PC-3 (cell line): ENCODE measurements at regions not wholly inside any gene's neighbourhood (a gene's known extent, or its start where the extent isn't known, plus 50 kb on each side); places are given as distances from the start of the nearest gene placed in this dataset.

Experiments
- ATAC-seq: fragments of 200-7000 bp; cut with Tn5 transposase; 2 replicates; pipeline ENCODE4 v1.9.1; 2020; ENCODE audit warnings: mild to moderate bottlenecking, moderate library complexity
- BruUV-seq: library from RNA; stranded (reverse); fragments of 400-500 nt; replicated peaks from 2 replicates; lab custom pipeline; 2021; lab: Mats Ljungman, UMichigan
- CTCF ChIA-PET: fragments of 300-600 bp; sonication (Branson Sonifier 250); formaldehyde crosslinking; loops from one replicate; lab custom pipeline; 2022; ENCODE audit warnings: antibody characterized with exemption; lab: Charles Lee
- POLR2A ChIA-PET: fragments of 300-600 bp; sonication (Branson Sonifier 250); formaldehyde crosslinking; loops from one replicate; lab custom pipeline; 2022; ENCODE audit warnings: antibody characterized with exemption; ENCODE audit not compliant: unreplicated experiment; lab: Charles Lee
- DNase-seq: peaks from one replicate; pipeline ENCODE4 v3.0.0-alpha.2; 2015
- H2AFZ ChIP-seq: fragments of 300-600 bp; sonication (generic); 2 replicates; pipeline ENCODE4 v1.6.0; 2016; ENCODE audit warnings: antibody characterized with exemption, low read length
- H3F3A ChIP-seq: fragments of 300-600 bp; sonication (generic); one replicate; pipeline ENCODE4 v1.6.0; 2017; ENCODE audit warnings: antibody characterized with exemption, low read length, control low read depth, mild to moderate bottlenecking; ENCODE audit not compliant: unreplicated experiment
- H3K27ac ChIP-seq: fragments of 300-600 bp; sonication (generic); 2 replicates; pipeline ENCODE4 v1.5.1; 2016; ENCODE audit warnings: mild to moderate bottlenecking, low read length
- H3K27me3 ChIP-seq: fragments of 300-600 bp; sonication (generic); 2 replicates; pipeline ENCODE4 v1.6.1; 2016; ENCODE audit warnings: low read length, mixed read lengths
- H3K36me3 ChIP-seq: fragments of 300-600 bp; sonication (generic); 2 replicates; pipeline ENCODE4 v1.6.1; 2016; ENCODE audit warnings: low read depth, mixed run types, low read length, mixed read lengths
- H3K4me1 ChIP-seq: fragments of 300-600 bp; sonication (generic); 2 replicates; pipeline ENCODE4 v1.5.1; 2016; ENCODE audit warnings: low read length; ENCODE audit not compliant: insufficient read depth
- H3K4me2 ChIP-seq: fragments of 300-600 bp; sonication (generic); 2 replicates; pipeline ENCODE4 v1.6.0; 2016; ENCODE audit warnings: low read length
- H3K4me3 ChIP-seq: fragments of 300-600 bp; sonication (generic); 2 replicates; pipeline ENCODE4 v1.5.1; 2016; ENCODE audit warnings: mild to moderate bottlenecking, low read length, mixed read lengths
- H3K79me2 ChIP-seq: fragments of 300-600 bp; sonication (generic); 2 replicates; pipeline ENCODE4 v1.6.1; 2017; ENCODE audit warnings: low read length, mixed read lengths
- H3K9ac ChIP-seq: fragments of 300-600 bp; sonication (generic); 2 replicates; pipeline ENCODE4 v1.6.0; 2016; ENCODE audit warnings: mild to moderate bottlenecking, low read length
- H3K9me2 ChIP-seq: fragments of 300-600 bp; sonication (generic); replicated peaks from 2 replicates; pipeline ENCODE4 v1.6.1; 2016; ENCODE audit warnings: mixed run types, low read length, mixed read lengths
- H3K9me3 ChIP-seq: fragments of 300-600 bp; sonication (generic); 2 replicates; pipeline ENCODE4 v1.6.1; 2016; ENCODE audit warnings: low read length, mixed read lengths
- H4K20me1 ChIP-seq: fragments of 300-600 bp; sonication (generic); 2 replicates; pipeline ENCODE4 v1.6.1; 2016; ENCODE audit warnings: low read length, mixed read lengths
- EZH2 ChIP-seq: fragments of 300-600 bp; sonication (generic); IDR thresholded peaks from one replicate; pipeline ENCODE4 v1.6.1; 2017; ENCODE audit warnings: antibody characterized with exemption, mild to moderate bottlenecking, low read length; ENCODE audit not compliant: unreplicated experiment
- EZH2phosphoT487 ChIP-seq: fragments of 300-600 bp; sonication (generic); IDR thresholded peaks from 2 replicates; pipeline ENCODE4 v1.6.1; 2018; ENCODE audit warnings: mild to moderate bottlenecking, antibody characterized with exemption, low read length, borderline replicate concordance
- intact Hi-C: fragments of 100-400 bp; cut with micrococcal nuclease; formaldehyde crosslinking; loops from 2 replicates; pipeline ENCODE4 v1.9.0; 2023
- TF ChIP-seq, protein P1 (sequence below): fragments of 300-600 bp; sonication (generic); conservative IDR thresholded peaks from 2 replicates; pipeline ENCODE4 v1.5.1; 2017; ENCODE audit warnings: antibody characterized with exemption, low read depth, mild to moderate bottlenecking, low read length

DNA sequence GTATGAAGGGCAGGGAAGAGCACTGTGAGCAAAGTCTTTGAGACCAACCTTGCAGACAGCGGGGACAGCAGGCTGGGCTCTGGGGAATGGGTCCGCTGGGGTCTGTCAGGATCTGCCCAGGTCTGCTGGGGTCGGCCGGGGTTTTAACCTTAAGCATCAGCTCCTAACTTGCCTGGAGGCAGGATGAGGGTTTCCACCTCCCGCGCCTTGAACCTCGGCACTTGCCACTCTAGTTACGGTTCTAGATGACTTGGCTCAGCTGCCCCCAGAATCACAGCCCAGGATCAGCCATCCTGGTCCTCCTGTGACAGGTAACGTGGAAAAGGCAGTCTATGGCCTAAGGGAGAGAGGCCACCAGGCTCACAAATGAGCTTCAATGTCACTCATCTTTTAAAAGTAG lies 50.4 kb upstream of the CACUL1 start:
- Histone ChIP-seq H3K9ac (no peak overlapping the region), H4K20me1 (no peaks in the 10 kb centered on the region), H2AFZ (no peak overlapping the region), H3K27me3 (no peaks in the 10 kb centered on the region), H3F3A (no peaks in the 10 kb centered on the region), H3K4me2 (no peak overlapping the region), H3K9me3 (no peaks in the 10 kb centered on the region), H3K36me3 (no peaks in the 10 kb centered on the region), H3K4me3 (no peak overlapping the region), H3K79me2 (no peaks in the 10 kb centered on the region), H3K9me2 (no peaks in the 10 kb centered on the region), H3K4me1 (peaks cover 2% of the 10 kb centered on the region), H3K27ac (no peak overlapping the region)
- ATAC-seq (no peak), DNase-seq (no peak)
- POLR2A ChIA-PET: no interaction called here
- no TSS peak for BruUV-seq
- TF ChIP-seq EZH2phosphoT487 (no peak), EZH2 (no peak)
- intact Hi-C loops: loop anchor here (10.0 kb wide), 1 partner anchor 220 kb away; the partner anchor contains the start of gene NANOS1
- CTCF ChIA-PET: no interaction called here

DNA sequence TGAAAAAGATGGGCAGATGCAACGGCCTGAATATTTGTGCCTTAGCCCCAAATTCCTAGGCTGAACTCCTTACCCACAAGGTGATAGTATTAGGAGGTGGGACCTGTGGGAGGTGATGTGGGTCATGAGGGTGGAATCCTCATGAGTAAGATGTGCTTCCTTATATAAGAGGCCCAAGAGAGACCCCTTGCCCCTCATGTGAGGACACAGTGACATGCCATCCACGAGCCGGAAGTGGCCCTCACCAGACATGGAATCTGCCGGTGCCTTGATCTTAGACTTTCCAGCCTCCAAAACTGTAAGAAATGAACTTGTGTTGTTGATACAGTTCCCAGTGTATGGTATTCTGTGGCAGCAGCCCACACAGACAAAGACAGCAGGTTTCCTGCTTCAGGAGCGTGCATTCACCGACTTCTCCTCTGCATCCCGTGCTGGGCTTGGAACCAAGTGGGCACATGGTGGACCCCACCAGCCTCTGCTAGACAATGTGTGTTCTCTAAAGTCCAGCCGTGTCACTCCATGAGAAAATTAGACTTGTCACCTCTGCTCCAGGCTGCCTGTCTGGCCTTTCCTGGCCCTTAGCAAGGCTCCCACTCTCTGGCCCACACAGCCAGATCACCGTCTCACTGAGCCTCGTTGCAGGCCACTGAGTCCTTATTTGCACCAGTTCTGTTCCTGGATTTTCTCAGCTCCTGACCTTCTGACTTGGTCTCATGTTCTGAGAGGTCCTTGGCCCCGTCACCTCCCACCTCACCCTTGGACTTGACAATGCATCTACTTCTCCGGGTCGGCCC lies 52.9 kb upstream of the CACUL1 start:
- no peaks in the 10 kb centered on the region for H3K27me3 ChIP-seq
- CTCF ChIA-PET: no interaction called here
- DNase-seq (no peak), ATAC-seq (peak; percentile 24; the same call in 1 of the 2 replicates)
- no peak overlapping the region for H3K4me3 ChIP-seq
- H4K20me1 ChIP-seq: no peaks in the 10 kb centered on the region
- no peaks in the 10 kb centered on the region for H3K36me3 ChIP-seq
- H3K9ac ChIP-seq: no peak overlapping the region
- H3K9me3 ChIP-seq: no peaks in the 10 kb centered on the region
- H2AFZ ChIP-seq: no peak overlapping the region
- no peaks in the 10 kb centered on the region for H3K79me2 ChIP-seq
- TF ChIP-seq EZH2 (no peak), EZH2phosphoT487 (no peak)
- TF ChIP-seq, protein P1, sequence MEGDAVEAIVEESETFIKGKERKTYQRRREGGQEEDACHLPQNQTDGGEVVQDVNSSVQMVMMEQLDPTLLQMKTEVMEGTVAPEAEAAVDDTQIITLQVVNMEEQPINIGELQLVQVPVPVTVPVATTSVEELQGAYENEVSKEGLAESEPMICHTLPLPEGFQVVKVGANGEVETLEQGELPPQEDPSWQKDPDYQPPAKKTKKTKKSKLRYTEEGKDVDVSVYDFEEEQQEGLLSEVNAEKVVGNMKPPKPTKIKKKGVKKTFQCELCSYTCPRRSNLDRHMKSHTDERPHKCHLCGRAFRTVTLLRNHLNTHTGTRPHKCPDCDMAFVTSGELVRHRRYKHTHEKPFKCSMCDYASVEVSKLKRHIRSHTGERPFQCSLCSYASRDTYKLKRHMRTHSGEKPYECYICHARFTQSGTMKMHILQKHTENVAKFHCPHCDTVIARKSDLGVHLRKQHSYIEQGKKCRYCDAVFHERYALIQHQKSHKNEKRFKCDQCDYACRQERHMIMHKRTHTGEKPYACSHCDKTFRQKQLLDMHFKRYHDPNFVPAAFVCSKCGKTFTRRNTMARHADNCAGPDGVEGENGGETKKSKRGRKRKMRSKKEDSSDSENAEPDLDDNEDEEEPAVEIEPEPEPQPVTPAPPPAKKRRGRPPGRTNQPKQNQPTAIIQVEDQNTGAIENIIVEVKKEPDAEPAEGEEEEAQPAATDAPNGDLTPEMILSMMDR: no peak
- no peaks in the 10 kb centered on the region for H3K9me2 ChIP-seq
- no peaks in the 10 kb centered on the region for H3F3A ChIP-seq
- no peaks in the 10 kb centered on the region for H3K4me1 ChIP-seq
- H3K4me2 ChIP-seq: no peak overlapping the region
- intact Hi-C loops: loop anchor here (10.0 kb wide), 1 partner anchor 217 kb away; the partner anchor contains the start of gene NANOS1
- no TSS peak for BruUV-seq
- H3K27ac ChIP-seq: no peak overlapping the region
- POLR2A ChIA-PET: no interaction called here

DNA sequence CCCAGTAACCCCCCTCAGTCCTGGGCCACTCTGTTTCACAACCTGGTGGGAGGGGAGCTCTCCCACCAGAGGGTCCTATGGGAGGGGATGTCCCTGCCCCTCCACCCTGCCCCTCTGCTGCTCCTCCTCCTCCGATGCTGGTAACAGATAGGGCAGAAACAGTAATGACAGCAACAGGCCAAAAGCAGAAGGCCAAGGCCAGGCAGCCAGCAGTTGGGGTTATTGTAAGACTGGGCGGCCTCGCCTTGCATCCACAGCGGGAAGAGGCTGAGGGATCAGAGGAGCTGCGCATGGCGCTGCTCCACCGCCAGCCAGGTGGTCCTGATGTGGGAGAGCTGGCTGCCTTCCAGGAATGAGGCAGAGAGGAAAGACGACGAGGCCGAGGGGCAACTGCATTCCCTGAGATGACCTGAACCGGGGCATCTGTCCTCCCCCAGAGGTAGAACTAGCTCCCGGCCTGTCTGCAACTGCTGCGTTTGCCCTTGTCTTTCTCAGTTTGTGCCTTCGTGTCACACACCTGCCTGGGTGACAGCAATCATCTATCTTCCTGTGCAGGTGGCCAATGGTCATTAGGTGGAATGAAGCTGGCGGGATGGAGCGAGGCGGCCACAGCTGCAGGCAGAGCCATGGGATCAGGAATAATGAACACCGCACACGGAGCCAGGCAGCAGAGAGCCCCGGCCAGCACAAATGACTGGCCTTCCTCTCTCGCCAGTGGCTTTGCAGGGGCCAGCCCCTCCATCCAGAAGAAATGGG lies 54.0 kb upstream of the CACUL1 start:
- Histone ChIP-seq H3K36me3 (no peaks in the 10 kb centered on the region), H3K27me3 (no peaks in the 10 kb centered on the region), H3K9me2 (no peaks in the 10 kb centered on the region), H3K4me1 (no peaks in the 10 kb centered on the region), H3F3A (no peaks in the 10 kb centered on the region), H4K20me1 (no peaks in the 10 kb centered on the region), H3K79me2 (no peaks in the 10 kb centered on the region), H3K9ac (no peak overlapping the region), H3K4me2 (no peak overlapping the region), H3K27ac (no peak overlapping the region), H3K4me3 (no peak overlapping the region), H3K9me3 (no peaks in the 10 kb centered on the region), H2AFZ (no peak overlapping the region)
- no TSS peak for BruUV-seq
- TF ChIP-seq EZH2phosphoT487: no peak
- no peak for TF ChIP-seq EZH2
- TF ChIP-seq, protein P1: no peak
- CTCF ChIA-PET: no interaction called here
- POLR2A ChIA-PET: no interaction called here
- no peak for ATAC-seq
- no peak for DNase-seq
- intact Hi-C loops: loop anchor here (10.0 kb wide), 1 partner anchor 216 kb away; the partner anchor contains the start of gene NANOS1
